OCI-LY1 (cell line): ENCODE measurements at regions not wholly inside any gene's neighbourhood (a gene's known extent, or its start where the extent isn't known, plus 50 kb on each side); places are given as distances from the start of the nearest gene placed in this dataset.

Experiments used
- H2AFZ ChIP-seq: fragments of 200-600 bp; sonication (generic), shearing (Covaris generic); 2 replicates; pipeline ENCODE4 v1.6.0; 2014; ENCODE audit warnings: antibody characterized with exemption, mild to moderate bottlenecking, low read length
- H3F3A ChIP-seq: fragments of 200-600 bp; sonication (generic), shearing (Covaris generic); 2 replicates; pipeline ENCODE4 v1.6.0; 2014; ENCODE audit warnings: mild to moderate bottlenecking, antibody characterized with exemption, low read length, moderate library complexity; ENCODE audit not compliant: insufficient read depth
- H3K27ac ChIP-seq: fragments of 200-600 bp; sonication (generic); 2 replicates; pipeline ENCODE4 v1.5.1; 2014; ENCODE audit warnings: low read length, mixed run types, mild to moderate bottlenecking, low read depth; ENCODE audit not compliant: poor library complexity, severe bottlenecking
- H3K27me3 ChIP-seq: fragments of 200-600 bp; sonication (generic); 2 replicates; pipeline ENCODE4 v1.6.0; 2014; ENCODE audit warnings: antibody characterized with exemption, mild to moderate bottlenecking, low read length, moderate library complexity; ENCODE audit not compliant: insufficient read depth
- H3K36me3 ChIP-seq: fragments of 200-600 bp; sonication (generic); 2 replicates; pipeline ENCODE4 v1.6.1; 2014; ENCODE audit warnings: mild to moderate bottlenecking, antibody characterized with exemption, low read length, moderate library complexity, mixed read lengths; ENCODE audit not compliant: insufficient read depth
- H3K4me1 ChIP-seq: fragments of 200-600 bp; sonication (generic); 2 replicates; pipeline ENCODE4 v1.5.1; 2014; ENCODE audit warnings: mild to moderate bottlenecking, low read length, moderate library complexity; ENCODE audit not compliant: insufficient read depth, severe bottlenecking
- H3K4me2 ChIP-seq: fragments of 200-600 bp; sonication (generic), shearing (Covaris generic); 2 replicates; pipeline ENCODE4 v1.6.1; 2014; ENCODE audit warnings: low read length
- H3K4me3 ChIP-seq: fragments of 200-600 bp; sonication (generic); 2 replicates; pipeline ENCODE4 v1.5.1; 2014; ENCODE audit warnings: low read length, low read depth, mild to moderate bottlenecking, mixed read lengths; ENCODE audit not compliant: poor library complexity, severe bottlenecking
- H3K79me2 ChIP-seq: fragments of 200-600 bp; shearing (Covaris generic); 2 replicates; pipeline ENCODE4 v1.6.1; 2016; ENCODE audit warnings: mixed run types, low read length, mixed read lengths; ENCODE audit not compliant: insufficient read depth
- H3K9ac ChIP-seq: fragments of 200-600 bp; sonication (generic), shearing (Covaris generic); 2 replicates; pipeline ENCODE4 v1.6.1; 2014; ENCODE audit warnings: mild to moderate bottlenecking, low read length, mixed read lengths
- H3K9me2 ChIP-seq: fragments of 200-600 bp; sonication (generic), shearing (Covaris generic); 2 replicates; pipeline ENCODE4 v1.6.1; 2014; ENCODE audit warnings: low read depth, mild to moderate bottlenecking, low read length, mixed read lengths
- H3K9me3 ChIP-seq: fragments of 200-600 bp; shearing (Covaris generic); 2 replicates; pipeline ENCODE4 v1.6.1; 2014; ENCODE audit warnings: low read length, mixed read lengths
- H4K20me1 ChIP-seq: fragments of 200-600 bp; sonication (generic), shearing (Covaris generic); 2 replicates; pipeline ENCODE4 v1.6.0; 2016; ENCODE audit warnings: mild to moderate bottlenecking, low read length; ENCODE audit not compliant: insufficient read depth
- CTCF ChIP-seq: fragments of 200-600 bp; sonication (generic), shearing (Covaris generic); IDR thresholded peaks from 2 replicates; pipeline ENCODE4 v1.5.1; 2017; ENCODE audit warnings: mild to moderate bottlenecking, antibody characterized with exemption, low read length, moderate library complexity, mixed read lengths
- EZH2 ChIP-seq: fragments of 200-600 bp; sonication (generic), shearing (Covaris generic); IDR thresholded peaks from 2 replicates; pipeline ENCODE4 v1.8.0; 2017; ENCODE audit warnings: borderline replicate concordance, mixed run types, mild to moderate bottlenecking, antibody characterized with exemption, low read length, moderate library complexity, mixed read lengths

- H3K9me3 ChIP-seq: no peaks in the 10 kb centered on the region
- TF ChIP-seq EZH2 (no peak), CTCF (no peak)
- peaks cover 49% of the 10 kb centered on the region for H3K4me1 ChIP-seq
- peak overlapping the region; percentile 36 for H3K27ac ChIP-seq
- H3K79me2 ChIP-seq: no peaks in the 10 kb centered on the region
- no peak overlapping the region for H2AFZ ChIP-seq
- H3K4me2 ChIP-seq: no peak overlapping the region
- H4K20me1 ChIP-seq: no peaks in the 10 kb centered on the region
- H3K9ac ChIP-seq: no peak overlapping the region
- no peaks in the 10 kb centered on the region for H3K9me2 ChIP-seq
- H3K4me3 ChIP-seq: no peak overlapping the region
- no peaks in the 10 kb centered on the region for H3K36me3 ChIP-seq
- no peaks in the 10 kb centered on the region for H3F3A ChIP-seq
- no peaks in the 10 kb centered on the region for H3K27me3 ChIP-seq
Observed at GRCh38 chr2:111689941-111690340, 194.1 kb downstream of the ANAPC1 start.

- Histone ChIP-seq H3F3A (no peaks in the 10 kb centered on the region), H3K9me2 (no peaks in the 10 kb centered on the region), H3K27me3 (no peaks in the 10 kb centered on the region), H3K27ac (peak overlapping the region; percentile 36), H2AFZ (no peak overlapping the region), H3K4me3 (no peak overlapping the region), H3K4me2 (no peak overlapping the region), H3K4me1 (peaks cover 49% of the 10 kb centered on the region), H3K79me2 (no peaks in the 10 kb centered on the region), H3K9ac (no peak overlapping the region), H3K36me3 (peaks cover 8% of the 10 kb centered on the region; the same call in 1 of the 2 replicates), H3K9me3 (no peaks in the 10 kb centered on the region), H4K20me1 (no peaks in the 10 kb centered on the region)
- TF ChIP-seq CTCF: no peak
Observed at GRCh38 chr2:111691164-111691875, 192.7 kb downstream of the ANAPC1 start.

- Histone ChIP-seq H3K27me3 (no peaks in the 10 kb centered on the region), H3K36me3 (peaks cover 10% of the 10 kb centered on the region; the same call in 1 of the 2 replicates), H3K9me2 (no peaks in the 10 kb centered on the region), H3K4me3 (no peak overlapping the region), H3K4me2 (no peak overlapping the region), H3K27ac (peak overlapping the region; percentile 24), H4K20me1 (no peaks in the 10 kb centered on the region), H3K79me2 (no peaks in the 10 kb centered on the region), H3K4me1 (peaks cover 45% of the 10 kb centered on the region), H2AFZ (no peak overlapping the region), H3F3A (no peaks in the 10 kb centered on the region), H3K9me3 (no peaks in the 10 kb centered on the region), H3K9ac (no peak overlapping the region)
- TF ChIP-seq EZH2 (no peak), CTCF (no peak)
Observed at GRCh38 chr2:111692311-111692710, 191.7 kb downstream of the ANAPC1 start.
